ENCODE measurements at regions not wholly inside any gene's neighbourhood (a gene's known extent, or its start where the extent isn't known, plus 50 kb on each side); places are given as distances from the start of the nearest gene placed in this dataset.

DNA sequence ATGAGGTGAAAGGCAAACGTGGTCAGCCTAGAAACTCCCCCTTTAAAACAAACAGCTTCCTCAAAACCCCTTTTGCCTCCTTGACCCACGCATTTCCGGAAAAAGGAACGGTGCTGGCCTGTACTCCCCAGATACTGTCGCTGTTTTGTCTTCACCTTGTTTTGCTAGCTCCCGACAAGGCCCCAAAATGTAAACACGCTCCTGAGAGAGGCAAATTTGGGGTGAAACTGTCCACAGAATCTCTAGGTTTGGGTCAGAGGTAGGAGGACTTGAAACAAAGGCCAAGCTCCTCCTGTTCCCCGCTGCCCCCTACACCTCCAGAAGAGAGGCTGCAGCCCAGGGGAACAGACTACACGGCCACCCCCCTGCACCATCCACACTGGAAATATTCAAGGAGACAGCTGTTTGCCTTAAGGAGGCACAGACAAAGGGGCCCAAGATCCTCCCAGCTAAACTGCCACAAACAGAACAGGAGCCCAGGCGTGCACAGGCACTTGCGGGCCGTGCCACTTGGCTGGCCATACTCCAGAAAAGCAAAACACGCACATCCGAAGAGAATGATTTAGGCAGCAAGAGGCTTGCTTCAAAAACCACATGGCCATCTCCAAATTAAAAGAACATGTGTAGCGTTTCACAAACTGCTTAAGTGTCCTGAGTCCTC is 160.5 kb upstream of the GRK3 start (continued):
- TF ChIP-seq, protein P1, sequence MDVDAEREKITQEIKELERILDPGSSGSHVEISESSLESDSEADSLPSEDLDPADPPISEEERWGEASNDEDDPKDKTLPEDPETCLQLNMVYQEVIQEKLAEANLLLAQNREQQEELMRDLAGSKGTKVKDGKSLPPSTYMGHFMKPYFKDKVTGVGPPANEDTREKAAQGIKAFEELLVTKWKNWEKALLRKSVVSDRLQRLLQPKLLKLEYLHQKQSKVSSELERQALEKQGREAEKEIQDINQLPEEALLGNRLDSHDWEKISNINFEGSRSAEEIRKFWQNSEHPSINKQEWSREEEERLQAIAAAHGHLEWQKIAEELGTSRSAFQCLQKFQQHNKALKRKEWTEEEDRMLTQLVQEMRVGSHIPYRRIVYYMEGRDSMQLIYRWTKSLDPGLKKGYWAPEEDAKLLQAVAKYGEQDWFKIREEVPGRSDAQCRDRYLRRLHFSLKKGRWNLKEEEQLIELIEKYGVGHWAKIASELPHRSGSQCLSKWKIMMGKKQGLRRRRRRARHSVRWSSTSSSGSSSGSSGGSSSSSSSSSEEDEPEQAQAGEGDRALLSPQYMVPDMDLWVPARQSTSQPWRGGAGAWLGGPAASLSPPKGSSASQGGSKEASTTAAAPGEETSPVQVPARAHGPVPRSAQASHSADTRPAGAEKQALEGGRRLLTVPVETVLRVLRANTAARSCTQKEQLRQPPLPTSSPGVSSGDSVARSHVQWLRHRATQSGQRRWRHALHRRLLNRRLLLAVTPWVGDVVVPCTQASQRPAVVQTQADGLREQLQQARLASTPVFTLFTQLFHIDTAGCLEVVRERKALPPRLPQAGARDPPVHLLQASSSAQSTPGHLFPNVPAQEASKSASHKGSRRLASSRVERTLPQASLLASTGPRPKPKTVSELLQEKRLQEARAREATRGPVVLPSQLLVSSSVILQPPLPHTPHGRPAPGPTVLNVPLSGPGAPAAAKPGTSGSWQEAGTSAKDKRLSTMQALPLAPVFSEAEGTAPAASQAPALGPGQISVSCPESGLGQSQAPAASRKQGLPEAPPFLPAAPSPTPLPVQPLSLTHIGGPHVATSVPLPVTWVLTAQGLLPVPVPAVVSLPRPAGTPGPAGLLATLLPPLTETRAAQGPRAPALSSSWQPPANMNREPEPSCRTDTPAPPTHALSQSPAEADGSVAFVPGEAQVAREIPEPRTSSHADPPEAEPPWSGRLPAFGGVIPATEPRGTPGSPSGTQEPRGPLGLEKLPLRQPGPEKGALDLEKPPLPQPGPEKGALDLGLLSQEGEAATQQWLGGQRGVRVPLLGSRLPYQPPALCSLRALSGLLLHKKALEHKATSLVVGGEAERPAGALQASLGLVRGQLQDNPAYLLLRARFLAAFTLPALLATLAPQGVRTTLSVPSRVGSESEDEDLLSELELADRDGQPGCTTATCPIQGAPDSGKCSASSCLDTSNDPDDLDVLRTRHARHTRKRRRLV (CRISPR knock-in tag; IDR thresholded peaks at IDR 0.05) = no peak
- TF ChIP-seq MED8 (CRISPR knock-in tag; IDR thresholded peaks at IDR 0.05; ENCODE audit: insufficient replicate concordance) (no peak), FOXK2 (IDR thresholded peaks at IDR 0.05) (no peak), GTF2F1 (IDR thresholded peaks at IDR 0.05; ENCODE audit: low read length) (no peak), FOXO1 (CRISPR knock-in tag; IDR thresholded peaks at IDR 0.05) (0 out of 2 replicates have a peak, but pooled peaks have one; percentile 7), ZNF746 (CRISPR knock-in tag; IDR thresholded peaks at IDR 0.05) (no peak), SP140L (CRISPR knock-in tag; IDR thresholded peaks at IDR 0.05; ENCODE audit: borderline replicate concordance) (no peak), ZNF33B (CRISPR knock-in tag; IDR thresholded peaks at IDR 0.05) (no peak), POLR2A (IDR thresholded peaks at IDR 0.05; ENCODE audit: insufficient read depth in 1 of 2, low read depth in 2 of 2, low read length in 2 of 2) (no peak), ZNF607 (CRISPR knock-in tag; IDR thresholded peaks at IDR 0.05; ENCODE audit: borderline replicate concordance) (no peak), SNAPC2 (CRISPR knock-in tag; IDR thresholded peaks at IDR 0.05) (no peak), STAG1 (CRISPR knock-in tag; IDR thresholded peaks at IDR 0.05) (0 out of 2 replicates have a peak, but pooled peaks have one; percentile 4), THYN1 (CRISPR knock-in tag; IDR thresholded peaks at IDR 0.05; ENCODE audit: borderline replicate concordance, low read depth) (no peak)
- TF ChIP-seq, protein P2, sequence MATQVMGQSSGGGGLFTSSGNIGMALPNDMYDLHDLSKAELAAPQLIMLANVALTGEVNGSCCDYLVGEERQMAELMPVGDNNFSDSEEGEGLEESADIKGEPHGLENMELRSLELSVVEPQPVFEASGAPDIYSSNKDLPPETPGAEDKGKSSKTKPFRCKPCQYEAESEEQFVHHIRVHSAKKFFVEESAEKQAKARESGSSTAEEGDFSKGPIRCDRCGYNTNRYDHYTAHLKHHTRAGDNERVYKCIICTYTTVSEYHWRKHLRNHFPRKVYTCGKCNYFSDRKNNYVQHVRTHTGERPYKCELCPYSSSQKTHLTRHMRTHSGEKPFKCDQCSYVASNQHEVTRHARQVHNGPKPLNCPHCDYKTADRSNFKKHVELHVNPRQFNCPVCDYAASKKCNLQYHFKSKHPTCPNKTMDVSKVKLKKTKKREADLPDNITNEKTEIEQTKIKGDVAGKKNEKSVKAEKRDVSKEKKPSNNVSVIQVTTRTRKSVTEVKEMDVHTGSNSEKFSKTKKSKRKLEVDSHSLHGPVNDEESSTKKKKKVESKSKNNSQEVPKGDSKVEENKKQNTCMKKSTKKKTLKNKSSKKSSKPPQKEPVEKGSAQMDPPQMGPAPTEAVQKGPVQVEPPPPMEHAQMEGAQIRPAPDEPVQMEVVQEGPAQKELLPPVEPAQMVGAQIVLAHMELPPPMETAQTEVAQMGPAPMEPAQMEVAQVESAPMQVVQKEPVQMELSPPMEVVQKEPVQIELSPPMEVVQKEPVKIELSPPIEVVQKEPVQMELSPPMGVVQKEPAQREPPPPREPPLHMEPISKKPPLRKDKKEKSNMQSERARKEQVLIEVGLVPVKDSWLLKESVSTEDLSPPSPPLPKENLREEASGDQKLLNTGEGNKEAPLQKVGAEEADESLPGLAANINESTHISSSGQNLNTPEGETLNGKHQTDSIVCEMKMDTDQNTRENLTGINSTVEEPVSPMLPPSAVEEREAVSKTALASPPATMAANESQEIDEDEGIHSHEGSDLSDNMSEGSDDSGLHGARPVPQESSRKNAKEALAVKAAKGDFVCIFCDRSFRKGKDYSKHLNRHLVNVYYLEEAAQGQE (IDR thresholded peaks at IDR 0.05; ENCODE audit: borderline replicate concordance in 1 of 2, low read depth in 1 of 2, low read length in 2 of 2) = no peak
- TF ChIP-seq, protein P3, sequence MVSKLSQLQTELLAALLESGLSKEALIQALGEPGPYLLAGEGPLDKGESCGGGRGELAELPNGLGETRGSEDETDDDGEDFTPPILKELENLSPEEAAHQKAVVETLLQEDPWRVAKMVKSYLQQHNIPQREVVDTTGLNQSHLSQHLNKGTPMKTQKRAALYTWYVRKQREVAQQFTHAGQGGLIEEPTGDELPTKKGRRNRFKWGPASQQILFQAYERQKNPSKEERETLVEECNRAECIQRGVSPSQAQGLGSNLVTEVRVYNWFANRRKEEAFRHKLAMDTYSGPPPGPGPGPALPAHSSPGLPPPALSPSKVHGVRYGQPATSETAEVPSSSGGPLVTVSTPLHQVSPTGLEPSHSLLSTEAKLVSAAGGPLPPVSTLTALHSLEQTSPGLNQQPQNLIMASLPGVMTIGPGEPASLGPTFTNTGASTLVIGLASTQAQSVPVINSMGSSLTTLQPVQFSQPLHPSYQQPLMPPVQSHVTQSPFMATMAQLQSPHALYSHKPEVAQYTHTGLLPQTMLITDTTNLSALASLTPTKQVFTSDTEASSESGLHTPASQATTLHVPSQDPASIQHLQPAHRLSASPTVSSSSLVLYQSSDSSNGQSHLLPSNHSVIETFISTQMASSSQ (IDR thresholded peaks at IDR 0.05; ENCODE audit: low read depth) = no peak
- TF ChIP-seq, protein P3 (CRISPR knock-in tag; IDR thresholded peaks at IDR 0.05; ENCODE audit: borderline replicate concordance) = no peak
- TF ChIP-seq, protein P4, sequence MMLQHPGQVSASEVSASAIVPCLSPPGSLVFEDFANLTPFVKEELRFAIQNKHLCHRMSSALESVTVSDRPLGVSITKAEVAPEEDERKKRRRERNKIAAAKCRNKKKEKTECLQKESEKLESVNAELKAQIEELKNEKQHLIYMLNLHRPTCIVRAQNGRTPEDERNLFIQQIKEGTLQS (CRISPR knock-in tag; IDR thresholded peaks at IDR 0.05) = no peak

All from HepG2 (cell line).